ENCODE measurements at regions not wholly inside any gene's neighbourhood (a gene's known extent, or its start where the extent isn't known, plus 50 kb on each side); places are given as distances from the start of the nearest gene placed in this dataset.

- no peak for DNase-seq
Observed at GRCh38 chr2:120958623-120959366, 223.1 kb downstream of the GLI2 start.

- DNase-seq: no peak
Observed at GRCh38 chr2:120959426-120959825, 223.8 kb downstream of the GLI2 start.

- no peak for DNase-seq
Observed at GRCh38 chr2:120960770-120961366, 225.2 kb downstream of the GLI2 start.

GRCh38 chr2:120961396-120961795, 225.7 kb downstream of the GLI2 start:
- DNase-seq: no peak

DNA sequence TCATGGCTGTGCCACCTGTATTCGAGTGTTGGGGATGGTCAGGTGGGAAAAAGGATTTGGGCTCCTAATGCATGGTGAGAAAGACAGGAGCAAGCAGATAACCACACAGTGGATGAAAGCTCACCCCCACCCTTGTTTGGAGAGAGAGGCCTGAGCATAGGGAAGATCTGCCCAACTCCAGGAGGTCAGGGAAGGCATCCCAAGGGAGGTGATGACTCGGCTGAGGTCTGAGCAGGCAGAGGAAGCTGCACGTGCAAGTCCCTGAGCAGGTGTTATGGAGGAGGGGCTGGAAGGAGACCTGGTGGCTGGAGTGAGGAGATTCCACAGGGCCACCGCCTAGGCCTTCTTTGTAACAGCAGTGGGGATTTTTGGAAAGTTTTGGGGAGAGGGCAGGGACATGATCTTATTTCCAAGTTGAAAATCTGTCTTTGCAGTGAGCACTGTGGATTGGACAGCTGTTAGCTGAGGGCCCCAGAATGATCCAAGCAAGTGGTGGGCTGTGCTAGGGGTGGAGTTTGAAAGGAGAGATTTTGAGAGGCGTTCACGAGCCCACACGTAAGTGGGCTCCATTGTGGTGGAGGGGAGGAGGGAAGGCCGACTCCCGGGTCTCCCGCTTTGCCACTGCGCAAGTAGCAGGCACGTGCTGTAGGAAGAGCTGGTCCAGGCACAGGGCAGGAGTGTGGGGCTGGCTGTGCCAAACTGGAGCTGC, 228.5 kb downstream of the GLI2 start:
- DNase-seq: no peak

DNA sequence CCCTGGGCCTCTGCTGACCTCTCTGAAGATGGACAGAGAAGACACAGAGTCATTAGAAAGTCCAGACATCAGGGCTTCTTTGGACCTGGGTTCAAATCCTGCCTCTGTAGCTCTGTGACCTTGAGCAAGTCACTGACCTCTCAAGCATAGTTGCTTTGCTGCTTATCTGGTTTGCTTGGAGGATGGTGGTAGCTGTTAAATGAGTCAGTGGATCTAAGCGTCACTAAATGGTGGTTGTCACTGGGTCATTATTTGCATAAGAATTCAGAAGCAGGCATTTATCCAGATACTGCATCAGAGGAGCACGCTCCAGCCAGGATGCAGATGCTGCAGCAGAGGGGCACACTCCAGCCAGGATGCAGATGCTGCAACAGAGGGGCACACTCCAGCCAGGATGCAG, 229.2 kb downstream of the GLI2 start:
- DNase-seq: no peak

DNA sequence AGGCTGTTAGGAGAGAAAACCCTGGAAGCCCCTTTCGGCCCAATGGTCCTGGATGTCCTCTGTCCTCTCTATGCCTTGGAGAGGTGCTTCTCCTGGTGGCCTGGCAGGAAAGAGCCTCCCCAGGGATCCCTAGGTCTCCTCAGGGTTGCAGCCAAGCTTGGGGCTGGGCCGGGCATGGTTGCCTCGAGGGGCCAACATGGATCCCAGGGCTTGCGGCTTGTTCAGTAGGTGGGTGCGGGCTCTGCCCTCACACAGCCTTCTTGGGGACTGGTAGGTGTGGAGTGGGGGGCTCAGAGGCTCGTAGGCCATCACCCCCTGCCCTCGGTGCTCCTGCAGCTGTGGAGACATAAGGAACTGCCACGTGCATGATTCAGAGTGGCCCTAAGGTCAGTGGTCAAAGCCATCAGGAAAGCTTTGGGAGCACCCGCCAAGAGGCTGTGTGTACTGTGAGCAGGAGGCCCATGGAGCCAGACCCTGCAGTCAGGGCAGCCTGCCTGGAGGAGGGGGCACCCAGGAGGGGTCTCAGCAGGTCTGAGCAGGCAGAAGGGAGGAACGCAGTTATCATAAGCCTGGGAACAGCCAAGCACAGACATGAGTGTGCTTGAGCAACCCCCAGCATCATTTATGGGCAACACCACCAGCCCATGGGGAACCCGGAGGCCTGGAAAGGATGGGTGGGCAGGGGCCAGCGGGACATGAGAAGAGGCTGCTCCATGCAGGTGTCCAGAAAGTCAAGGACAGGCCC, 231.0 kb downstream of the GLI2 start:
- DNase-seq: no peak

GRCh38 chr2:120968307-120969015, 232.8 kb downstream of the GLI2 start:
- DNase-seq: no peak

DNA sequence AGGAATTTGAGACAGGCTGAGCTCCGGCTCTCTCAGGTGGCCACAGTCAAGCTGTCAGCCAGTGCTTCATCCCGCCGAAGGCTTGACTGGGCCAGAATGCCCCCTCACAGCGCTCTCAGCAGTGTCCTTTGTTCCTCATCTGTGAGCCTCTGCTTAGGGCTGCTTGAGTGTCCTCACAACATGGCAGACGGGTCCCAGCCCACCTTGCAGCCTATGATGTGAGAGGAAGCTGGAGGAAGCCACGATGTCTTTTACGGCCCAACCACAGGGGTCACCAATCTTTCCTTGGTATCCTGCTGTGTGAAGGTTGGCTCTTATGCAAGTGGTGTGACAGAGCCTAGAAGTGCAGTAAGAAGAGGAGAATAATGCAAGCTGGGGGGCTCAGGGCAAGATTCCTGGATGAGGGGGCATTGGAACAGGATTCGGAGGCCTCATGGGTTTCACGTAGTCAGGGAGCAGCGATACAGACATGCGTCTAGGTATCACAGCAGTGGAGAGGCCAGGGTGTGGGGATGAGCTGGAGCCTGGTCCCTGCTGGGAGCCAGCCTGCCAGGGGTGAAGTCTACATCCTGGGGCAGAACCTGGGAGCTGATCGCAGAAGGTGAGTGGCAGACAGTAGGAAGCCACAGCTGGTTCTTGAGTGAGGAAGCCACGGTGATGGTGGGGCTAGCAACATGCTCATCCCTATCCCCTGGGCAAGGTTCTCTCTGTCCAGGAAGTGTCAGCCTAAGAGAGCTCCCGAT, 234.1 kb downstream of the GLI2 start:
- no peak for DNase-seq

DNA sequence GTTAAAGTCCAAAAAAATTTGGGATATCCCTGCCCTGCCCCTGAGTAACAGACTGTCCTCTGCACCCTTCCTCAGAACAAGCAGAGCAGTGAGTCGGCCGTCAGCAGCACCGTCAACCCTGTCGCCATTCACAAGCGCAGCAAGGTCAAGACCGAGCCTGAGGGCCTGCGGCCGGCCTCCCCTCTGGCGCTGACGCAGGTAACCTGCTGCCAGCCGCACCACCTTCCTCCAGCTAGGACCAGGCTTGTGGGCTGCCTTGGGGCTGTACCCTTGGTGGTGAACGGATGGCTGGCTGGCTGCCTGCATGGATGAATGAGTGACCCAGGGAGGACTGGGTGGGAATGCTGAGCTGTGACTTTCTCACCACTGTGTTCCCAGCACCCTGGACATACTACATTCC, 236.2 kb downstream of the GLI2 start:
- no peak for DNase-seq

- no peak for DNase-seq
Observed at GRCh38 chr2:120972286-120972685, 236.6 kb downstream of the GLI2 start.

GRCh38 chr2:120973196-120973595, 237.5 kb downstream of the GLI2 start:
- no peak for DNase-seq

DNA sequence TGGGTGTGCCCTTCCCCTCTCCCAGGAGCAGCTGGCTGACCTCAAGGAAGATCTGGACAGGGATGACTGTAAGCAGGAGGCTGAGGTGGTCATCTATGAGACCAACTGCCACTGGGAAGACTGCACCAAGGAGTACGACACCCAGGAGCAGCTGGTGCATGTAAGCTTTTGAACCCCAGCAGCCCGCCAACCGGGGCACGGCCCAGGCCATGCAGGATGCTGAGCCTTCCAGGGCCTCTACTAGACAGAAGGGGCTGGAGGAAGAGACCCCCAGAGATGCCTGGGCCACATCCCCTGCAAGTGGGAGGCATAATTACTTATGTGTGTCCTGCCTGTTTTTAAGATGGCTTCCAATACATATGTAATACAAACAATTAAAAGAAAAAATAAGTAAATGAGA, 239.3 kb downstream of the GLI2 start:
- DNase-seq: no peak

GRCh38 chr2:120976501-120977307, 241.0 kb downstream of the GLI2 start:
- DNase-seq: no peak

GRCh38 chr2:120977582-120978358, 242.1 kb downstream of the GLI2 start:
- no peak for DNase-seq

GRCh38 chr2:120978359-120979050, 242.8 kb downstream of the GLI2 start:
- no peak for DNase-seq

DNA sequence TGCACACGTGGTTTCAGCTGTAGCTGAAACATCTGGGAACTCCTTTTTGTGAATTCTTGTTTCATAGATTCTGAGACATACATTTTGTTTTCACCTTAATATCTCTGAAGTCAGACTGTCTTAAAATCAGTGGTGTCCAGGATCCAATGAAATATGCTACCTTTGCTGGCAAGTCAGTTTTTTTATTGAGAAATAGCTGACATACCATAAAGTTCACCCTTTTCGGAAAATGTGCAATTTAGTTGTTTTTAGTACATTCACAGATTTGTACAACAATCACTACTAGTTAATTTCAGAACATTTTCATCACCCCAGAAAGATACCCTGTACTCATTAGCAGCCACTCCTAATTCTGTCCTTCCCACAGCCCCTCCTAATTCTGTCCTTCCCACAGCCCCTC, 243.7 kb downstream of the GLI2 start:
- no peak for DNase-seq

DNA sequence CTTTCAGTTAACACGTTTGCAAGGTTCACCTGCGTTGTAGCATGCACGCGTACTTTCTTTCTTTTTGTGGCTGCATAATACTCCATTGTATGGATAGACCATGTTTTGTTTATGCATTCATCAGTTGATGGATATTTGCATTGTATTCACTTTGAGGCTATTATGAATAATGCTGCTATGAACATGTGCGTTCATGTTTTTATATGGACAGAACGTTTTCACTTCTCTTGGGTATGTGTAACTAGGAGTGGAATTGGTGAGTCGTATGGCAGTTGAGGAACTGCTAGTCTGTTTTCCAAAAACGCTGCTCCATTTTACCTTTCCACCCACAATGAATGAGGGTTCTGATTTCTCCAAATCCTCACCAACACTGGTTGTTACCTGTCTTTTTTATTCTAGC, 244.3 kb downstream of the GLI2 start:
- no peak for DNase-seq

- DNase-seq: no peak
Observed at GRCh38 chr2:120981443-120981842, 245.8 kb downstream of the GLI2 start.

GRCh38 chr2:120982598-120982997, 246.9 kb downstream of the GLI2 start:
- DNase-seq: no peak
